ENCODE measurements at regions not wholly inside any gene's neighbourhood (a gene's known extent, or its start where the extent isn't known, plus 50 kb on each side); places are given as distances from the start of the nearest gene placed in this dataset.

DNA sequence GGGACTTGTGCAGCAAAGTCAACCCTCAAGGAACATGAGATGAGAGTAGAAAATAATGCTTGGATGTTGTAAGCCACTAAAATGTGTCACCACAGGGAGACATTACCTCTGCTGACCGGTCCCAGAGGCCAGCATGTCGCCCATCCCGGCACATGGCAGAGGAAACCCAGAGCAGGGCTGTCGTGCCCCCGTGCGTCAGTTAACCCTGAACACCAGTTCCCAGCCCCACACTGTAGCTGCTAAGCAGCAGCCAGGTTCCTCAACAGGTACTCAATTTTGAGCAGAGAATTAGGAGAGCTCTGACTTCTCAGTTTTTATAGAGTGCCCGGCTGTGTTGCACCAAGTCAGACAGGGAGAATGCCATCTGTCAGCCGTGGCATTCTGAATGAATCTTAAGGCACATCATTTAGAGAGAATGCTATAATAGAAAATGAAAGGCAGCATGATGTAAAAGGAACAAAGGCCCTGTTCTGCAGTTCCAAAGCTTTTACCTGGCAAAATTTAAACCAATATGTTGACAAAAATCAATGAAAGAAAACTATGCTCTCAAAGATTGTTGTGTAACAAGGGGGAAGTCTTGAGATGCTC, 307.9 kb downstream of the METTL4 start:
- TF ChIP-seq, protein P1, sequence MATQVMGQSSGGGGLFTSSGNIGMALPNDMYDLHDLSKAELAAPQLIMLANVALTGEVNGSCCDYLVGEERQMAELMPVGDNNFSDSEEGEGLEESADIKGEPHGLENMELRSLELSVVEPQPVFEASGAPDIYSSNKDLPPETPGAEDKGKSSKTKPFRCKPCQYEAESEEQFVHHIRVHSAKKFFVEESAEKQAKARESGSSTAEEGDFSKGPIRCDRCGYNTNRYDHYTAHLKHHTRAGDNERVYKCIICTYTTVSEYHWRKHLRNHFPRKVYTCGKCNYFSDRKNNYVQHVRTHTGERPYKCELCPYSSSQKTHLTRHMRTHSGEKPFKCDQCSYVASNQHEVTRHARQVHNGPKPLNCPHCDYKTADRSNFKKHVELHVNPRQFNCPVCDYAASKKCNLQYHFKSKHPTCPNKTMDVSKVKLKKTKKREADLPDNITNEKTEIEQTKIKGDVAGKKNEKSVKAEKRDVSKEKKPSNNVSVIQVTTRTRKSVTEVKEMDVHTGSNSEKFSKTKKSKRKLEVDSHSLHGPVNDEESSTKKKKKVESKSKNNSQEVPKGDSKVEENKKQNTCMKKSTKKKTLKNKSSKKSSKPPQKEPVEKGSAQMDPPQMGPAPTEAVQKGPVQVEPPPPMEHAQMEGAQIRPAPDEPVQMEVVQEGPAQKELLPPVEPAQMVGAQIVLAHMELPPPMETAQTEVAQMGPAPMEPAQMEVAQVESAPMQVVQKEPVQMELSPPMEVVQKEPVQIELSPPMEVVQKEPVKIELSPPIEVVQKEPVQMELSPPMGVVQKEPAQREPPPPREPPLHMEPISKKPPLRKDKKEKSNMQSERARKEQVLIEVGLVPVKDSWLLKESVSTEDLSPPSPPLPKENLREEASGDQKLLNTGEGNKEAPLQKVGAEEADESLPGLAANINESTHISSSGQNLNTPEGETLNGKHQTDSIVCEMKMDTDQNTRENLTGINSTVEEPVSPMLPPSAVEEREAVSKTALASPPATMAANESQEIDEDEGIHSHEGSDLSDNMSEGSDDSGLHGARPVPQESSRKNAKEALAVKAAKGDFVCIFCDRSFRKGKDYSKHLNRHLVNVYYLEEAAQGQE (IDR thresholded peaks at IDR 0.05; ENCODE audit: low read depth, low read length) = no peak
- TF ChIP-seq, protein P2, sequence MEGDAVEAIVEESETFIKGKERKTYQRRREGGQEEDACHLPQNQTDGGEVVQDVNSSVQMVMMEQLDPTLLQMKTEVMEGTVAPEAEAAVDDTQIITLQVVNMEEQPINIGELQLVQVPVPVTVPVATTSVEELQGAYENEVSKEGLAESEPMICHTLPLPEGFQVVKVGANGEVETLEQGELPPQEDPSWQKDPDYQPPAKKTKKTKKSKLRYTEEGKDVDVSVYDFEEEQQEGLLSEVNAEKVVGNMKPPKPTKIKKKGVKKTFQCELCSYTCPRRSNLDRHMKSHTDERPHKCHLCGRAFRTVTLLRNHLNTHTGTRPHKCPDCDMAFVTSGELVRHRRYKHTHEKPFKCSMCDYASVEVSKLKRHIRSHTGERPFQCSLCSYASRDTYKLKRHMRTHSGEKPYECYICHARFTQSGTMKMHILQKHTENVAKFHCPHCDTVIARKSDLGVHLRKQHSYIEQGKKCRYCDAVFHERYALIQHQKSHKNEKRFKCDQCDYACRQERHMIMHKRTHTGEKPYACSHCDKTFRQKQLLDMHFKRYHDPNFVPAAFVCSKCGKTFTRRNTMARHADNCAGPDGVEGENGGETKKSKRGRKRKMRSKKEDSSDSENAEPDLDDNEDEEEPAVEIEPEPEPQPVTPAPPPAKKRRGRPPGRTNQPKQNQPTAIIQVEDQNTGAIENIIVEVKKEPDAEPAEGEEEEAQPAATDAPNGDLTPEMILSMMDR (IDR thresholded peaks at IDR 0.05) = no peak
- no peak for TF ChIP-seq EP300 (IDR thresholded peaks at IDR 0.05; ENCODE audit: borderline replicate concordance in 1 of 2, low read depth in 1 of 2, low read length in 1 of 2)
- TF ChIP-seq TEAD4 (IDR thresholded peaks at IDR 0.05; ENCODE audit: borderline replicate concordance, insufficient read depth) = no peak
- no peak for TF ChIP-seq TAF1 (IDR thresholded peaks at IDR 0.05; ENCODE audit: borderline replicate concordance, low read depth, low read length)
- no peak for TF ChIP-seq GABPA (IDR thresholded peaks at IDR 0.05; ENCODE audit: low read depth)
- no peak for TF ChIP-seq MXI1 (IDR thresholded peaks at IDR 0.05; ENCODE audit: low read depth, low read length)
- TF ChIP-seq RXRA (IDR thresholded peaks at IDR 0.05; ENCODE audit: borderline replicate concordance, low read depth) = no peak

All from SK-N-SH (cell line).